Liver (tissue), 3 donors: ENCODE measurements at regions not wholly inside any gene's neighbourhood (a gene's known extent, or its start where the extent isn't known, plus 50 kb on each side); places are given as distances from the start of the nearest gene placed in this dataset.

ENCODE experiments used
- FOXA1 ChIP-seq: IDR thresholded peaks from 2 replicates; pipeline ENCODE4 v1.6.1; 2016; ENCODE audit warnings: antibody characterized with exemption
- GABPA ChIP-seq, 2 donors: IDR thresholded peaks in 1 of 2; conservative IDR thresholded peaks in 1 of 2; 2 replicates each; pipeline ENCODE4 v1.6.1; 2016; ENCODE audit warnings: antibody characterized with exemption in 2 of 2, mild to moderate bottlenecking in 1 of 2, moderate library complexity in 1 of 2
- NR2F2 ChIP-seq: IDR thresholded peaks from 2 replicates; pipeline ENCODE4 v1.6.1; 2016; ENCODE audit warnings: antibody characterized with exemption
- RAD21 ChIP-seq, 2 donors: IDR thresholded peaks; 2 replicates each; pipeline ENCODE4 v1.6.1; 2016; ENCODE audit warnings: antibody characterized with exemption in 2 of 2, mild to moderate bottlenecking in 2 of 2
- RXRA ChIP-seq, 2 donors: IDR thresholded peaks; 2 replicates each; pipeline ENCODE4 v1.6.1; 2017 to 2018; ENCODE audit warnings: antibody characterized with exemption in 2 of 2, mild to moderate bottlenecking in 1 of 2
- TAF1 ChIP-seq: conservative IDR thresholded peaks from 2 replicates; pipeline ENCODE4 v1.6.1; 2016; ENCODE audit warnings: antibody characterized with exemption, mild to moderate bottlenecking
- YY1 ChIP-seq: IDR thresholded peaks from 2 replicates; pipeline ENCODE4 v1.6.1; 2016; ENCODE audit warnings: antibody characterized with exemption, mild to moderate bottlenecking
- TF ChIP-seq, protein P1 (sequence below): fragments of 150-350 bp; IDR thresholded peaks from 2 replicates; pipeline ENCODE4 v1.5.1; 2017; ENCODE audit warnings: improper control_type of control experiment, low read depth, low read length; ENCODE audit not compliant: missing input control
- TF ChIP-seq, protein P2 (sequence below): IDR thresholded peaks from 2 replicates; pipeline ENCODE4 v1.6.1; 2016; ENCODE audit warnings: antibody characterized with exemption, mild to moderate bottlenecking
- TF ChIP-seq, protein P3 (sequence below): IDR thresholded peaks from 2 replicates; pipeline ENCODE4 v1.6.1; 2016; ENCODE audit warnings: antibody characterized with exemption
- donor health status: healthy.
- donor health status: healthy.

DNA sequence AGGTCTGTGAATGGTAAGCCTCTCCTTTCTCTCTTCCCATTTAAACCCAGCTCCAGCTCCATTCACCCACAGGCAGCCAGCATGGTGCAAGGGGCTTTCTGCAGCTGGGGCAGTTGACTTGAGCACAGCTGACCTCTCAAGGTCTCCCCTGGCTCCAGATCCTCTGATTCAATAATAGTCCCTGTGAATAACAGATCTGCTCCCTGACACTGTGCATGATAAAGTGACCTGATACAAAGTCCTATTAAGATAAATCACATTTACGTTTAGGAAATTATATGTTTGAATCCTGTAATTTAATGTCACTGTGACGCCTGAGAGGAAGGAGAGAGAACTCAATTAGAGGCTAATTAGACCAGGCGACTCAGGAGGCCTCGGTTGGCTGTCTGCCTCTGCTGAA lies 540.4 kb upstream of the CDH11 start:
- TF ChIP-seq, protein P1, sequence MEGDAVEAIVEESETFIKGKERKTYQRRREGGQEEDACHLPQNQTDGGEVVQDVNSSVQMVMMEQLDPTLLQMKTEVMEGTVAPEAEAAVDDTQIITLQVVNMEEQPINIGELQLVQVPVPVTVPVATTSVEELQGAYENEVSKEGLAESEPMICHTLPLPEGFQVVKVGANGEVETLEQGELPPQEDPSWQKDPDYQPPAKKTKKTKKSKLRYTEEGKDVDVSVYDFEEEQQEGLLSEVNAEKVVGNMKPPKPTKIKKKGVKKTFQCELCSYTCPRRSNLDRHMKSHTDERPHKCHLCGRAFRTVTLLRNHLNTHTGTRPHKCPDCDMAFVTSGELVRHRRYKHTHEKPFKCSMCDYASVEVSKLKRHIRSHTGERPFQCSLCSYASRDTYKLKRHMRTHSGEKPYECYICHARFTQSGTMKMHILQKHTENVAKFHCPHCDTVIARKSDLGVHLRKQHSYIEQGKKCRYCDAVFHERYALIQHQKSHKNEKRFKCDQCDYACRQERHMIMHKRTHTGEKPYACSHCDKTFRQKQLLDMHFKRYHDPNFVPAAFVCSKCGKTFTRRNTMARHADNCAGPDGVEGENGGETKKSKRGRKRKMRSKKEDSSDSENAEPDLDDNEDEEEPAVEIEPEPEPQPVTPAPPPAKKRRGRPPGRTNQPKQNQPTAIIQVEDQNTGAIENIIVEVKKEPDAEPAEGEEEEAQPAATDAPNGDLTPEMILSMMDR, result no peak
- TF ChIP-seq RAD21 (IDR thresholded peaks at IDR 0.05) (no peak), GABPA (IDR thresholded peaks at IDR 0.05 in 1 of 2, conservative IDR thresholded peaks at IDR 0.05 in 1 of 2) (no peak), FOXA1 (no peak), NR2F2 (no peak), YY1 (no peak), RXRA (IDR thresholded peaks at IDR 0.05) (no peak), TAF1 (no peak)
- TF ChIP-seq, protein P2, sequence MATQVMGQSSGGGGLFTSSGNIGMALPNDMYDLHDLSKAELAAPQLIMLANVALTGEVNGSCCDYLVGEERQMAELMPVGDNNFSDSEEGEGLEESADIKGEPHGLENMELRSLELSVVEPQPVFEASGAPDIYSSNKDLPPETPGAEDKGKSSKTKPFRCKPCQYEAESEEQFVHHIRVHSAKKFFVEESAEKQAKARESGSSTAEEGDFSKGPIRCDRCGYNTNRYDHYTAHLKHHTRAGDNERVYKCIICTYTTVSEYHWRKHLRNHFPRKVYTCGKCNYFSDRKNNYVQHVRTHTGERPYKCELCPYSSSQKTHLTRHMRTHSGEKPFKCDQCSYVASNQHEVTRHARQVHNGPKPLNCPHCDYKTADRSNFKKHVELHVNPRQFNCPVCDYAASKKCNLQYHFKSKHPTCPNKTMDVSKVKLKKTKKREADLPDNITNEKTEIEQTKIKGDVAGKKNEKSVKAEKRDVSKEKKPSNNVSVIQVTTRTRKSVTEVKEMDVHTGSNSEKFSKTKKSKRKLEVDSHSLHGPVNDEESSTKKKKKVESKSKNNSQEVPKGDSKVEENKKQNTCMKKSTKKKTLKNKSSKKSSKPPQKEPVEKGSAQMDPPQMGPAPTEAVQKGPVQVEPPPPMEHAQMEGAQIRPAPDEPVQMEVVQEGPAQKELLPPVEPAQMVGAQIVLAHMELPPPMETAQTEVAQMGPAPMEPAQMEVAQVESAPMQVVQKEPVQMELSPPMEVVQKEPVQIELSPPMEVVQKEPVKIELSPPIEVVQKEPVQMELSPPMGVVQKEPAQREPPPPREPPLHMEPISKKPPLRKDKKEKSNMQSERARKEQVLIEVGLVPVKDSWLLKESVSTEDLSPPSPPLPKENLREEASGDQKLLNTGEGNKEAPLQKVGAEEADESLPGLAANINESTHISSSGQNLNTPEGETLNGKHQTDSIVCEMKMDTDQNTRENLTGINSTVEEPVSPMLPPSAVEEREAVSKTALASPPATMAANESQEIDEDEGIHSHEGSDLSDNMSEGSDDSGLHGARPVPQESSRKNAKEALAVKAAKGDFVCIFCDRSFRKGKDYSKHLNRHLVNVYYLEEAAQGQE, result no peak
- TF ChIP-seq, protein P3, sequence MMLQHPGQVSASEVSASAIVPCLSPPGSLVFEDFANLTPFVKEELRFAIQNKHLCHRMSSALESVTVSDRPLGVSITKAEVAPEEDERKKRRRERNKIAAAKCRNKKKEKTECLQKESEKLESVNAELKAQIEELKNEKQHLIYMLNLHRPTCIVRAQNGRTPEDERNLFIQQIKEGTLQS, result no peak
